GM23248 (cell line): ENCODE measurements at regions not wholly inside any gene's neighbourhood (a gene's known extent, or its start where the extent isn't known, plus 50 kb on each side); places are given as distances from the start of the nearest gene placed in this dataset.

Source experiments
- DNase-seq: peaks from one replicate; pipeline ENCODE4 v3.0.0-alpha.2; 2015
- H2AFZ ChIP-seq: fragments of 200-600 bp; sonication (generic); 2 replicates; pipeline ENCODE4 v1.6.1; 2016; ENCODE audit warnings: antibody characterized with exemption
- H3F3A ChIP-seq: fragments of 200-600 bp; sonication (generic); 2 replicates; pipeline ENCODE4 v1.6.1; 2016; ENCODE audit warnings: mild to moderate bottlenecking, antibody characterized with exemption, mixed run types; ENCODE audit not compliant: insufficient read depth
- H3K27ac ChIP-seq: fragments of 200-600 bp; sonication (generic); 2 replicates; pipeline ENCODE4 v1.5.1; 2016; ENCODE audit warnings: mild to moderate bottlenecking
- H3K27me3 ChIP-seq: fragments of 200-600 bp; sonication (generic); replicated peaks from 2 replicates; pipeline ENCODE4 v1.6.1; 2016; ENCODE audit warnings: mild to moderate bottlenecking; ENCODE audit not compliant: insufficient read depth
- H3K36me3 ChIP-seq: fragments of 200-600 bp; sonication (generic); 2 replicates; pipeline ENCODE4 v1.6.1; 2016; ENCODE audit warnings: low read depth, mild to moderate bottlenecking
- H3K4me1 ChIP-seq: fragments of 200-600 bp; sonication (generic); 2 replicates; pipeline ENCODE4 v1.6.1; 2016; ENCODE audit warnings: mild to moderate bottlenecking; ENCODE audit not compliant: insufficient read depth
- H3K4me2 ChIP-seq: fragments of 200-600 bp; sonication (generic); one replicate; pipeline ENCODE4 v1.6.1; 2016; ENCODE audit warnings: mild to moderate bottlenecking; ENCODE audit not compliant: unreplicated experiment
- H3K4me3 ChIP-seq: fragments of 200-600 bp; sonication (generic); 2 replicates; pipeline ENCODE4 v1.5.1; 2016; ENCODE audit warnings: mild to moderate bottlenecking
- H3K79me2 ChIP-seq: fragments of 200-600 bp; sonication (generic); 2 replicates; pipeline ENCODE4 v1.6.1; 2016; ENCODE audit warnings: mild to moderate bottlenecking; ENCODE audit not compliant: insufficient read depth
- H3K9ac ChIP-seq: fragments of 200-600 bp; sonication (generic); 2 replicates; pipeline ENCODE4 v1.6.1; 2016; ENCODE audit warnings: mild to moderate bottlenecking
- H3K9me2 ChIP-seq: fragments of 200-600 bp; sonication (generic); 2 replicates; pipeline ENCODE4 v1.6.1; 2016; ENCODE audit warnings: mixed run types, mild to moderate bottlenecking, moderate library complexity; ENCODE audit not compliant: insufficient read depth
- H3K9me3 ChIP-seq: fragments of 200-600 bp; sonication (generic); one replicate; pipeline ENCODE4 v1.6.1; 2017; ENCODE audit warnings: low read depth
- H4K20me1 ChIP-seq: fragments of 200-600 bp; sonication (generic); 2 replicates; pipeline ENCODE4 v1.6.0; 2016; ENCODE audit not compliant: insufficient read depth
- EZH2 ChIP-seq: fragments of 200-600 bp; sonication (generic); IDR thresholded peaks from 2 replicates; pipeline ENCODE4 v1.6.1; 2018; ENCODE audit warnings: antibody characterized with exemption, mild to moderate bottlenecking; ENCODE audit not compliant: insufficient read depth, poor library complexity, severe bottlenecking
- EZH2phosphoT487 ChIP-seq: fragments of 200-600 bp; sonication (generic); IDR thresholded peaks from 2 replicates; pipeline ENCODE4 v1.6.1; 2018; ENCODE audit warnings: antibody characterized with exemption, moderate library complexity, mild to moderate bottlenecking, low read depth; ENCODE audit not compliant: insufficient read depth
- WGBS, 2 experiments: methylation state at CpG; one replicate each; pipeline ENCODE4 v1.1.6; 2015 to 2017; ENCODE audit warnings: low lambda C conversion rate in 2 of 2, low coverage in 1 of 2; ENCODE audit errors: missing lambda C conversion rate in 2 of 2; 5-methylcytosine and 5-hydroxymethylcytosine counted together
- in situ Hi-C: fragments of 300-500 bp; cut with MboI; formaldehyde crosslinking; loops from 2 replicates; pipeline ENCODE4 v1.15.0; 2020

DNA sequence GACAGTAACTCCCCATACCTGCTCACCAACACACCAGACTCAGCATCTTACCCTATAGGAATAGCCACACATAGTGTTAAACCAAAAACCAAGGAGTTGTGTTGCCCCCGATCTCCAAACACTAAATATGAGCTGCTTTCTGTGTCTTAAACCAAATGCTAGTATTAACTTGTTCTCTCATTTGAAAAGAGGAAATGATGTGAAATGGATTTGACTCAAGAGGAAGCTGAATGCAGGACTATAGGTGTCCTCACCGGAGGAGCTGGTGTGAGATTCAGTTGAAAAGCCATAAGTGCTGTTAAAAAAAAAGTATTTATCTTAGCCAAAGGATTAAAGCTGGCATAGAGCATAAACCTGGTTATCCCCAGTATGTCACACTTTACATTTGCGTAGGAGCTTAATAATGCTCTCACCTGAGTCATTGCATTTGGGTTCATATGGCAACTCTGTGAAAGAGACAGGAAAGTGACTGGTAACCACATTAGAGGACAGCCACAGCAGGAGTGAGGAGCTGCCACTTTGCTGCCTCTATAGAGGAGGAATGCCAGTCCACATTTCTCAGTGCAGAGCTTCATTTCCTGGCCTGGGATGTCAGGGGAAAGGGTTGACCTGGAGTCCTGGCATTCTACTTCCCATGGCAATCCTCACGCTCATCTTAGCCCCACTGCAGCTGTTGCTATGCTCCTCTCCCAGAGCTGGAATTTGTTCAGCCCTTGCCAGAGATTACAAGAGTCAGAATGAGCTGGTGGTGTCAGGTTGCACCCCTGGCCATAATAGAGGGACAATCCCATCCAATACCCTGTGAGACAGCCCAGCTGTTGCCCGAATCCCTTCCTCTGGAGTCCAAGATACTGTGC is 143.3 kb upstream of the ANKFN1 start:
- Histone ChIP-seq H3K36me3 (no peaks in the 10 kb centered on the region), H3K9ac (no peak overlapping the region), H3K9me3 (no peaks in the 10 kb centered on the region), H3K9me2 (no peaks in the 10 kb centered on the region), H4K20me1 (no peaks in the 10 kb centered on the region), H3K27me3 (no peaks in the 10 kb centered on the region), H3F3A (no peaks in the 10 kb centered on the region), H3K79me2 (no peaks in the 10 kb centered on the region), H3K27ac (no peak overlapping the region), H3K4me1 (no peaks in the 10 kb centered on the region), H3K4me2 (no peak overlapping the region), H3K4me3 (no peak overlapping the region), H2AFZ (no peak overlapping the region)
- 26 to 30% methylated on average over 5 of the region's 5 CpGs for WGBS, 2 experiments
- no peak for TF ChIP-seq EZH2
- no peak for TF ChIP-seq EZH2phosphoT487
- in situ Hi-C loops = no loop called here
- no peak for DNase-seq

DNA sequence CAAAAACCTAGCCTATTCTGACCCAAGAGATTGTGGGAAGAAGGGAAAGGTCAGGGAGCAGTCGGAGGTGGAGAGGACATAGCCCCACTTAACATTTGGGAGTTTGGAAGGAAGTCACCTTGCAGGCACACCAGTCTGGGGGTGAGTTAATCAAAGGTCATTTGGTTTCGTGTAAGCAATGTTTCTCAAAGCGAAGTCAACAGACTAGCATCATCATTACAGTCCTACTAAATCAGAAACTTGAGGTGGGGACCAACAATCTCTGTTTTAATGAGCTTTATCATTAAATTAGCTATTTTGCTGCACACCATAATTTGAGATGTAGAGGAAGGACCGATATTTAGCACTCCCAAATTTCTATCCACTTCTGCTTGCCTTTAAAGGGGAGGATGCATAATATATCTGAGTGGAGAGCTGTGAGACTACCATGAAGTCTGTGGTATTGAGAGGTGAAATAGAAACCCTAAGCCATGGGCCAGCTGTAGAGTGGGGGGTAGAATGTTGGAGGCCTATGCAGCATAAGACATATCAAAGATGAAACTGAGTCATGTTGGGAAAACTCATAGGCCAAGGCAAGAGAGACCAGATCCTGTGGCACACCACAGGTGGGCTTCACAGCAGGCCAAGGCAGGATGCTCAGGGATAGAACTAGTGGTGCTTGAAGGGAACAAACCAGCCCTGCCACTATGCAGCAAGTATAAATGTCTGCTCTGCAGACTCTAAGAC is 141.7 kb upstream of the ANKFN1 start:
- TF ChIP-seq EZH2 = no peak
- no peak for TF ChIP-seq EZH2phosphoT487
- no peaks in the 10 kb centered on the region for H3K9me3 ChIP-seq
- H3K36me3 ChIP-seq = no peaks in the 10 kb centered on the region
- H4K20me1 ChIP-seq = no peaks in the 10 kb centered on the region
- no peaks in the 10 kb centered on the region for H3F3A ChIP-seq
- H3K27me3 ChIP-seq = 0 out of 2 replicates have a peak, but pooled peaks cover 3% of the 10 kb centered on the region
- H3K4me1 ChIP-seq = no peaks in the 10 kb centered on the region
- no peak for DNase-seq
- no peak overlapping the region for H3K27ac ChIP-seq
- H3K9ac ChIP-seq = no peak overlapping the region
- in situ Hi-C loops = no loop called here
- H3K4me2 ChIP-seq = no peak overlapping the region
- WGBS, 2 experiments = 12 to 18% methylated on average over 4 of the region's 4 CpGs
- no peak overlapping the region for H3K4me3 ChIP-seq
- H2AFZ ChIP-seq = no peak overlapping the region
- no peaks in the 10 kb centered on the region for H3K9me2 ChIP-seq
- no peaks in the 10 kb centered on the region for H3K79me2 ChIP-seq

DNA sequence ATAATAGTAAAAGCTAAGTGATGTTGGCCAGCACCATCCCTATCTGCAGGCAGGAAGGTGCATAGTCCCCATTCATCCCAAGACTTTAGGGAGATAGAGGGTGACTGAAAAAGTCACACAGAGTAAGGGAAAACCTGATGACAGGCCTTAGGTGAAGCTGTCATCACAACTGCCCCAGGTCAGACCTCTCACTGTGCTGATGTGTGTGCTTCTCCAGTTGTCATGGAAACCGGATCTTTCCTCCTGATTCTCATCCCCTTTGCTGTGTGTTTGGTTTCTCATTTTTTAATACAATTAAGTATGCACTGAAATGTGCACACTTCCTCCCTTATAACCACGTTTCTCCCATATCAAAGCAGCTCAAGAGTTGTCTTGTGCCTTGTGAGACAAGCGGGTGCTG is 135.1 kb upstream of the ANKFN1 start:
- Histone ChIP-seq H3K4me1 (no peaks in the 10 kb centered on the region), H3K9ac (no peak overlapping the region), H3K27ac (no peak overlapping the region), H3K9me3 (no peaks in the 10 kb centered on the region), H3K36me3 (no peaks in the 10 kb centered on the region), H2AFZ (no peak overlapping the region), H3K9me2 (no peaks in the 10 kb centered on the region), H4K20me1 (no peaks in the 10 kb centered on the region), H3K79me2 (no peaks in the 10 kb centered on the region), H3K4me2 (no peak overlapping the region), H3F3A (no peaks in the 10 kb centered on the region), H3K4me3 (no peak overlapping the region), H3K27me3 (0 out of 2 replicates have a peak, but pooled peaks cover 3% of the 10 kb centered on the region)
- no peak for DNase-seq
- TF ChIP-seq EZH2phosphoT487 (no peak), EZH2 (no peak)
- WGBS, 2 experiments = 14 to 24% methylated on average over 3 of the region's 3 CpGs
- in situ Hi-C loops = no loop called here

DNA sequence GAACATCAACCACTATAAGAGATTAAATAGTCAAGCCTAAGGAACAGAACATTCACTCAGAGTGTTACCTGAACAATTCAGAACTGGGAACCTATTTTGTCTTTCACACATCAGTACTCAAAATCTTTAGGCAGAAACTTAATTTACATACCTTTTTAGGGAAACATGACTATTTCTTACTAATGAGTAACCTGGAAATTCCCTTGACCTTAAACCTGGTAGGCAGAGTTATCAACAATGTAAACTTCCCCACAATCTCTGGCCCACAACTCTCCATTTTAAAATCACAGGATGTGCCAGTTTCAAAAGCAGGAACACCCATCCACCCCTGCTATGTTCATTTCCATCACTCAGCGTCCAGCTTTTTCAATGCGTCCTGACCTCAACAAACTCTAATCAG is 132.9 kb upstream of the ANKFN1 start:
- no peaks in the 10 kb centered on the region for H4K20me1 ChIP-seq
- H3K9ac ChIP-seq = no peak overlapping the region
- H3F3A ChIP-seq = no peaks in the 10 kb centered on the region
- in situ Hi-C loops = no loop called here
- no peaks in the 10 kb centered on the region for H3K36me3 ChIP-seq
- no peak overlapping the region for H2AFZ ChIP-seq
- H3K27ac ChIP-seq = no peak overlapping the region
- H3K79me2 ChIP-seq = no peaks in the 10 kb centered on the region
- TF ChIP-seq EZH2 (no peak), EZH2phosphoT487 (no peak)
- no peak for DNase-seq
- no peak overlapping the region for H3K4me3 ChIP-seq
- H3K27me3 ChIP-seq = 0 out of 2 replicates have a peak, but pooled peaks cover 6% of the 10 kb centered on the region
- no peaks in the 10 kb centered on the region for H3K9me3 ChIP-seq
- H3K4me2 ChIP-seq = no peak overlapping the region
- H3K4me1 ChIP-seq = no peaks in the 10 kb centered on the region
- WGBS, 2 experiments = 51 to 58% methylated on average over 2 of the region's 2 CpGs
- no peaks in the 10 kb centered on the region for H3K9me2 ChIP-seq
